ENCODE measurements at regions not wholly inside any gene's neighbourhood (a gene's known extent, or its start where the extent isn't known, plus 50 kb on each side); places are given as distances from the start of the nearest gene placed in this dataset.

GRCh38 chr5:66247176-66247960, 103.3 kb downstream of the SREK1 start:
- POLR2A ChIA-PET (ENCODE audit: partially characterized antibody): no interaction called here
- no peak overlapping the region for H3K56ac ChIP-seq (replicated peaks; ENCODE audit: insufficient read length, low read depth, low read length)
- no peaks in the 10 kb centered on the region for H4K20me1 ChIP-seq (replicated peaks in 1 of 2; ENCODE audit: control insufficient read depth in 1 of 2, insufficient read depth in 2 of 2, low read length in 2 of 2)
- H2BK120ac ChIP-seq (replicated peaks; ENCODE audit: low read depth, low read length): no peak overlapping the region
- H4K8ac ChIP-seq (ENCODE audit: extremely low read depth, insufficient read depth, low read length): no peak overlapping the region
- H3K9ac ChIP-seq (replicated peaks in 1 of 4; ENCODE audit: extremely low read depth in 1 of 4, low read depth in 3 of 4, low read length in 3 of 4): no peak overlapping the region
- no peak overlapping the region for H2BK15ac ChIP-seq (ENCODE audit: low read length)
- H2AK5ac ChIP-seq (ENCODE audit: low read depth, low read length): no peak overlapping the region
- H3K27me3 ChIP-seq (replicated peaks in 1 of 4; ENCODE audit: control insufficient read depth in 3 of 4, extremely low read depth in 1 of 4, insufficient read depth in 3 of 4, low read length in 3 of 4): no peaks in the 10 kb centered on the region
- no peak overlapping the region for H3K23ac ChIP-seq (ENCODE audit: insufficient read length)
- no peak overlapping the region for H4K5ac ChIP-seq (ENCODE audit: insufficient read length, low read depth, low read length)
- no peak overlapping the region for H2AFZ ChIP-seq (ENCODE audit: low read length)
- H3K36me3 ChIP-seq (ENCODE audit: control insufficient read depth in 2 of 4, insufficient read depth in 4 of 4, low read length in 3 of 4): no peaks in the 10 kb centered on the region
- no peak overlapping the region for H4K91ac ChIP-seq (replicated peaks; ENCODE audit: insufficient read length, low read length)
- H2BK20ac ChIP-seq (ENCODE audit: low read length): no peak overlapping the region
- no peak overlapping the region for H3K4me3 ChIP-seq (ENCODE audit: extremely low read depth in 1 of 4, insufficient read depth in 2 of 4, low read depth in 3 of 4, low read length in 4 of 4)
- DNase-seq (ENCODE audit: low read depth in 1 of 2, low spot score in 2 of 2) (no peak), FAIRE-seq (no peak)
- H3K14ac ChIP-seq (ENCODE audit: insufficient read length): no peak overlapping the region
- no peaks in the 10 kb centered on the region for H3K79me1 ChIP-seq (ENCODE audit: low read depth, low read length)
- no peak overlapping the region for H2BK12ac ChIP-seq (ENCODE audit: low read depth, low read length)
- no peaks in the 10 kb centered on the region for H3K23me2 ChIP-seq (ENCODE audit: low read depth, low read length)
- TF ChIP-seq, protein P1, sequence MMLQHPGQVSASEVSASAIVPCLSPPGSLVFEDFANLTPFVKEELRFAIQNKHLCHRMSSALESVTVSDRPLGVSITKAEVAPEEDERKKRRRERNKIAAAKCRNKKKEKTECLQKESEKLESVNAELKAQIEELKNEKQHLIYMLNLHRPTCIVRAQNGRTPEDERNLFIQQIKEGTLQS (IDR thresholded peaks at IDR 0.05; ENCODE audit: insufficient read depth, low read depth, low read length): no peak
- TF ChIP-seq NANOG (IDR thresholded peaks at IDR 0.05; ENCODE audit: insufficient read depth, low read depth, low read length, poor library complexity, severe bottlenecking) (no peak), JUND (IDR thresholded peaks at IDR 0.05; ENCODE audit: low read length) (no peak), SIN3A (conservative IDR thresholded peaks at IDR 0.05 in 1 of 2, IDR thresholded peaks at IDR 0.05 in 1 of 2; ENCODE audit: low read depth in 1 of 2, low read length in 2 of 2) (no peak)
- WGBS, 2 experiments (ENCODE audit: extremely low coverage in 1 of 2, insufficient coverage in 1 of 2, insufficient read length in 1 of 2, insufficient replicate concordance in 2 of 2, low coverage in 1 of 2, low lambda C conversion rate in 2 of 2, missing lambda C conversion rate in 1 of 2): 76% methylated on average over 4 of the region's 4 CpGs; no CpG with 5 or more reads in 1 of the 2 experiments
- no peaks in the 10 kb centered on the region for H3K79me2 ChIP-seq (ENCODE audit: control insufficient read depth in 1 of 2, insufficient read depth in 2 of 2, low read length in 2 of 2)
- H3K18ac ChIP-seq (ENCODE audit: extremely low read depth, low read length): no peak overlapping the region
- H2BK5ac ChIP-seq (ENCODE audit: low read depth, low read length): no peak overlapping the region
- no peak overlapping the region for H3K4ac ChIP-seq (replicated peaks; ENCODE audit: insufficient read length, low read depth, low read length)
- no peak overlapping the region for H3K4me2 ChIP-seq (ENCODE audit: insufficient read depth in 1 of 2, low read depth in 2 of 2, low read length in 2 of 2)
- no peaks in the 10 kb centered on the region for H3K9me3 ChIP-seq (ENCODE audit: insufficient read depth in 2 of 2, low read depth in 1 of 2, low read length in 1 of 2)
- H3K4me1 ChIP-seq (replicated peaks in 1 of 4; ENCODE audit: control insufficient read depth in 3 of 4, insufficient read depth in 4 of 4, low read length in 3 of 4): peaks cover 0 to 3% (median 1%) of the 10 kb centered on the region in 4 experiments; a peak in 1 of 7 replicates
- CTCF ChIA-PET (ENCODE audit: partially characterized antibody): interaction anchor here (1.2 kb wide), 1 partner anchor 61 kb away, joined by 3 read pairs; no protein-coding TSS in a partner anchor
- no peak overlapping the region for H3K27ac ChIP-seq (ENCODE audit: low read depth, low read length)
